Lung (tissue), 11 donors: ENCODE measurements at regions not wholly inside any gene's neighbourhood (a gene's known extent, or its start where the extent isn't known, plus 50 kb on each side); places are given as distances from the start of the nearest gene placed in this dataset.

Source experiments
- ATAC-seq: fragments of 200-7000 bp; cut with Tn5 transposase; one replicate; pipeline ENCODE4 v1.9.1; 2020; ENCODE audit warnings: moderate number of reproducible peaks; ENCODE audit not compliant: insufficient read depth, low FRiP score
- DNase-seq, 3 donors: peaks; one replicate each; pipeline ENCODE4 v3.0.0-alpha.2; 2013 to 2017
- H3K27ac ChIP-seq, 2 donors: one replicate each; pipeline ENCODE4 v1.5.1; 2013; ENCODE audit warnings: mild to moderate bottlenecking in 2 of 2, moderate library complexity in 2 of 2, control low read depth in 1 of 2, inconsistent platforms in 1 of 2, low read depth in 1 of 2, low read length in 1 of 2
- H3K27me3 ChIP-seq, 3 donors: one replicate each; pipeline ENCODE4 v1.5.1; 2013; ENCODE audit warnings: low read length in 2 of 3; ENCODE audit not compliant: control insufficient read depth in 3 of 3, insufficient read depth in 3 of 3
- H3K36me3 ChIP-seq, 4 donors: one replicate each; pipeline ENCODE4 v1.5.1; 2013; ENCODE audit warnings: low read length in 4 of 4, mild to moderate bottlenecking in 1 of 4, moderate library complexity in 1 of 4; ENCODE audit not compliant: control insufficient read depth in 4 of 4, insufficient read depth in 4 of 4
- H3K4me1 ChIP-seq, 5 donors: one replicate each; pipeline ENCODE4 v1.5.1; 2013; ENCODE audit warnings: low read length in 5 of 5, mild to moderate bottlenecking in 2 of 5, moderate library complexity in 1 of 5; ENCODE audit not compliant: control insufficient read depth in 5 of 5, insufficient read depth in 5 of 5
- H3K4me3 ChIP-seq: one replicate; pipeline ENCODE4 v1.5.1; 2013; ENCODE audit warnings: mild to moderate bottlenecking, control low read depth, moderate library complexity
- H3K9ac ChIP-seq, 2 donors: one replicate each; pipeline ENCODE4 v1.5.1; 2013; ENCODE audit warnings: low read length in 2 of 2, control low read depth in 1 of 2; ENCODE audit not compliant: insufficient read depth in 1 of 2
- H3K9me3 ChIP-seq, 4 donors: one replicate each; pipeline ENCODE4 v1.5.1; 2013; ENCODE audit warnings: low read length in 3 of 4, mild to moderate bottlenecking in 1 of 4, moderate library complexity in 1 of 4; ENCODE audit not compliant: control insufficient read depth in 4 of 4, insufficient read depth in 3 of 4
- WGBS, 2 donors: extraction: QIAGEN DNeasy Blood & Tissue Kit; methylation state at CpG; one replicate each; pipeline ENCODE4 v1.1.7; 2013; 5-methylcytosine and 5-hydroxymethylcytosine counted together
- TF ChIP-seq, protein P1 (sequence below): IDR thresholded peaks from 2 replicates; pipeline ENCODE4 v1.5.1; 2012; ENCODE audit warnings: mild to moderate bottlenecking; ENCODE audit errors: control extremely low read depth, extremely low read depth
- donor health status: control.
- donor health status: control.
- donor health status: Bipolar disorder and iron deficiency.
- donor health status: healthy.
- donor health status: DM: yes; HTN: yes; CAD: no.

DNA sequence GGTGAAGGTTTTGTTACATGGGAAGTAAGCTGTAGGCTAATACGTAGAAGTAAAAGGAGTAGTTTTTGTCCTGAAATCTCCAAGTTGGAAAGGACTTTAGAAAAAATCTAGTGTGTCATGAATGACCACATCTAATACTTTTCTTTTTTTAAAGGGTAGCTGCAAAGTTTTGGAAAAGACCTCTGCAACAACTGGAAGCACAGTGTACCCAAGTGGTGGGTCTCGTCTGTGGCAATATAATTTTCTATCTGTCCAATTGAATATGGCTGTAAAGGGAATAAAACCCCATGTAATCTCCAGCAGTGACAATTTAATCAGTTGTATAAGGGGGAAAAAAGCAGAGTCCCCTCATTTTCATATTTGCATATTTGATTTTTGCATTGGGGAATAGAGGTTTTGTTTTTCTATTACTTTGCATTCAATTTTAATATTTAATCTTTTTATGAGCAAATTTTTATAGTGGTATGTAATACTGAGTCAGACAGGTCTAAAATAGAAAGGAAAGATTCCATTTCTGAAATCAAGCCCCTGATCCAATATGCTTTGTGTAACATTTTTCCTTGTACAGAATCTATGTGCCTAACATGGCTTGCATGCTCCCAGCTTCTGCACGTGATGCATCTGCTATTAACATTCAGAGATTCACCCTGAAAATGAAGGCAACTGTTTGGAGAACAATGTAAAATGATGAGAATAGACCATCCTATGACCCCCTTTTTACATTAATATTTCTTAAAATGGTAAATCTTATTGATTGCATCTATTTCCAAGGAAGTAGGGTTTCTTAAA is 531.4 kb downstream of the ZIC1 start:
- Histone ChIP-seq H3K9ac (no peak overlapping the region), H3K4me3 (no peak overlapping the region), H3K27me3 (peaks cover 0 to 8% (median 0%) of the 10 kb centered on the region in 3 donors), H3K27ac (no peak overlapping the region), H3K9me3 (no peaks in the 10 kb centered on the region), H3K4me1 (peaks cover 0 to 6% (median 0%) of the 10 kb centered on the region in 5 donors), H3K36me3 (no peaks in the 10 kb centered on the region)
- ATAC-seq, result no peak
- peak in 2 of 3 donors; percentile 38 to 39 for DNase-seq
- 74 to 86% methylated on average over 3 of the region's 3 CpGs for WGBS, 2 donors
- TF ChIP-seq, protein P1, sequence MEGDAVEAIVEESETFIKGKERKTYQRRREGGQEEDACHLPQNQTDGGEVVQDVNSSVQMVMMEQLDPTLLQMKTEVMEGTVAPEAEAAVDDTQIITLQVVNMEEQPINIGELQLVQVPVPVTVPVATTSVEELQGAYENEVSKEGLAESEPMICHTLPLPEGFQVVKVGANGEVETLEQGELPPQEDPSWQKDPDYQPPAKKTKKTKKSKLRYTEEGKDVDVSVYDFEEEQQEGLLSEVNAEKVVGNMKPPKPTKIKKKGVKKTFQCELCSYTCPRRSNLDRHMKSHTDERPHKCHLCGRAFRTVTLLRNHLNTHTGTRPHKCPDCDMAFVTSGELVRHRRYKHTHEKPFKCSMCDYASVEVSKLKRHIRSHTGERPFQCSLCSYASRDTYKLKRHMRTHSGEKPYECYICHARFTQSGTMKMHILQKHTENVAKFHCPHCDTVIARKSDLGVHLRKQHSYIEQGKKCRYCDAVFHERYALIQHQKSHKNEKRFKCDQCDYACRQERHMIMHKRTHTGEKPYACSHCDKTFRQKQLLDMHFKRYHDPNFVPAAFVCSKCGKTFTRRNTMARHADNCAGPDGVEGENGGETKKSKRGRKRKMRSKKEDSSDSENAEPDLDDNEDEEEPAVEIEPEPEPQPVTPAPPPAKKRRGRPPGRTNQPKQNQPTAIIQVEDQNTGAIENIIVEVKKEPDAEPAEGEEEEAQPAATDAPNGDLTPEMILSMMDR, result no peak

DNA sequence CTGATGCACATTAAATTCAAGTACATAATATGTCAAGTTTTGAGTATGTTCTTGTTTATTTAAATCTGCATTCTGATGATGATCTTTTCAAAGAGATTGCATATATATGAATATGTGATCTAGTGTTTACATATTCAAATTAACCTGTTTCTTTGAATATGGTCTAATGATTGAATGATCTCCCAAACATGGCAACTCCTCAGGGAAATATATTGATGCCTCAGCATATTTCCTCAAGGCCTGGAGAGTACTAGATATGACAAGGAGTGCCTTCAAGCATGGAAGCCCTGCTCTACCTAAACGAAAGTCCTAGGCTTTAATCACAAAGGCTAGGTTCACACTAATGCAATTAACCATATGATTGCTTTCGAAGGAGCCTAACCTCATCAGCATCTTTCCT is 532.8 kb downstream of the ZIC1 start:
- no peak overlapping the region for H3K27ac ChIP-seq
- WGBS, 2 donors, result 82% methylated on average over 2 of the region's 2 CpGs
- peaks cover 0 to 8% (median 0%) of the 10 kb centered on the region in 3 donors for H3K27me3 ChIP-seq
- TF ChIP-seq, protein P1, result no peak
- H3K9ac ChIP-seq, result no peak overlapping the region
- no peak overlapping the region for H3K4me3 ChIP-seq
- no peak for ATAC-seq
- H3K9me3 ChIP-seq, result no peaks in the 10 kb centered on the region
- H3K36me3 ChIP-seq, result no peaks in the 10 kb centered on the region
- peaks cover 0 to 6% (median 0%) of the 10 kb centered on the region in 5 donors for H3K4me1 ChIP-seq
- DNase-seq, result no peak

DNA sequence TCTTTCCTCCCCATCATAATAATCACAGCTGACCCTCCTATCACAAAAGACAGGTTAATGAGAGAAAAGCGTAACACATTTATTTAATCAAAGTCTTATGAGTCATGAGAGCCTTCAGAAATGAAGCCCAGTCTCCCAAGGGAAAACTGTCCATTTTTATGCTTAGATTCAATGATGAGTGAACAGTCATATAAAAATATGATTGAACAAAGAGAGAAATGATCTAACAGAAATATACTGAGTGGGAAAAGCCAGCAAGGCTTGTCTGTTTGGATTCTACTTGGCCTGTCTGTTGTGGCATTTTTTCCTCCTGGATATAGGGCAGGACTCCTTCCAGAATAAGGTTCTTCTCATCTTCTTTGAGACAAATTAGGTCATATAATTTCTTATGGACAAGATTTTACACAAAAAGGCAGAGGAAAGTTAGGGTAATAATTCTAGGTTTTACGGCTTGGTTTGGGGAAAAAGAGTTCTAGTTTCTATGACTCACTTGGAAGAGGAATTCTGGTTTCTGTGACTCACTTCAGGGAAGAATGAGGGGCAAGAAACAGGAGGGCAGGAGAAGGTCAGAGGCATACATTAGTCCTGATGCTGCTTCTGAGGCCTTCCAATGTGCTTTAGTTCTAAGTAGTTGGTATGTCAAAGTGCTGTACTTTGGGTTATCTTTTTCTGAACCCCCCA is 534.2 kb downstream of the ZIC1 start:
- H3K9me3 ChIP-seq, result no peaks in the 10 kb centered on the region
- H3K4me1 ChIP-seq, result peaks cover 0 to 6% (median 0%) of the 10 kb centered on the region in 5 donors
- no peak overlapping the region for H3K9ac ChIP-seq
- TF ChIP-seq, protein P1, result no peak
- no peak overlapping the region for H3K4me3 ChIP-seq
- H3K36me3 ChIP-seq, result no peaks in the 10 kb centered on the region
- no peak for ATAC-seq
- no peak for DNase-seq
- WGBS, 2 donors, result 85 to 90% methylated on average over 2 of the region's 2 CpGs
- H3K27ac ChIP-seq, result no peak overlapping the region
- H3K27me3 ChIP-seq, result peaks cover 0 to 3% (median 0%) of the 10 kb centered on the region in 3 donors
